GM03348 (cell line): ENCODE measurements at regions not wholly inside any gene's neighbourhood (a gene's known extent, or its start where the extent isn't known, plus 50 kb on each side); places are given as distances from the start of the nearest gene placed in this dataset.

Experiments
- DNase-seq: peaks from one replicate; pipeline ENCODE4 v3.0.0; 2012; ENCODE audit warnings: low spot score

GRCh38 chr9:135240222-135240621 is 152.8 kb downstream of the OLFM1 start:
- no peak for DNase-seq

- no peak for DNase-seq
Observed at GRCh38 chr9:135240871-135241311, 153.4 kb downstream of the OLFM1 start.

- DNase-seq = no peak
Observed at GRCh38 chr9:135241381-135242048, 154.0 kb downstream of the OLFM1 start.

- DNase-seq = no peak
Observed at GRCh38 chr9:135242049-135242396, 154.6 kb downstream of the OLFM1 start.

GRCh38 chr9:135242406-135242805 is 154.9 kb downstream of the OLFM1 start:
- no peak for DNase-seq

- no peak for DNase-seq
Observed at GRCh38 chr9:135243201-135244190, 156.0 kb downstream of the OLFM1 start.

GRCh38 chr9:135244271-135245221 is 157.1 kb downstream of the OLFM1 start:
- DNase-seq = no peak

GRCh38 chr9:135245482-135246247 is 158.2 kb downstream of the OLFM1 start:
- no peak for DNase-seq

GRCh38 chr9:135246248-135247205 is 159.1 kb downstream of the OLFM1 start:
- DNase-seq = no peak

- DNase-seq = no peak
Observed at GRCh38 chr9:135247227-135247930, 159.9 kb downstream of the OLFM1 start.

- DNase-seq = no peak
Observed at GRCh38 chr9:135248111-135248510, 160.6 kb downstream of the OLFM1 start.

GRCh38 chr9:135248721-135249120 is 161.3 kb downstream of the OLFM1 start:
- no peak for DNase-seq

- DNase-seq = no peak
Observed at GRCh38 chr9:135249191-135249590, 161.7 kb downstream of the OLFM1 start.

- DNase-seq = no peak
Observed at GRCh38 chr9:135249711-135250110, 162.2 kb downstream of the OLFM1 start.

GRCh38 chr9:135251331-135251761 is 163.9 kb downstream of the OLFM1 start:
- no peak for DNase-seq

GRCh38 chr9:135251996-135252760 is 164.7 kb downstream of the OLFM1 start:
- DNase-seq = no peak

GRCh38 chr9:135252980-135253304 is 165.5 kb downstream of the OLFM1 start:
- DNase-seq = no peak

- no peak for DNase-seq
Observed at GRCh38 chr9:135253305-135254004, 166.0 kb downstream of the OLFM1 start.
